Mesodermal cell (in vitro differentiated cells): ENCODE measurements at regions not wholly inside any gene's neighbourhood (a gene's known extent, or its start where the extent isn't known, plus 50 kb on each side); places are given as distances from the start of the nearest gene placed in this dataset.

Experiments
- H3K27ac ChIP-seq: 2 replicates; pipeline ENCODE4 v1.7.0; 2013; ENCODE audit warnings: mild to moderate bottlenecking, low read depth, low read length, moderate library complexity; ENCODE audit not compliant: severe bottlenecking
- H3K36me3 ChIP-seq: 2 replicates; pipeline ENCODE4 v1.7.1; 2013; ENCODE audit warnings: mild to moderate bottlenecking, low read length, moderate library complexity; ENCODE audit not compliant: control insufficient read depth, insufficient read depth
- H3K4me1 ChIP-seq: one replicate; pipeline ENCODE4 v1.7.1; 2013; ENCODE audit warnings: mild to moderate bottlenecking, low read length; ENCODE audit not compliant: insufficient read depth, control insufficient read depth, poor library complexity, severe bottlenecking
- H3K4me3 ChIP-seq: 2 replicates; pipeline ENCODE4 v1.7.0; 2013; ENCODE audit warnings: low read length, control low read depth, mild to moderate bottlenecking; ENCODE audit not compliant: insufficient read depth, poor library complexity, severe bottlenecking; ENCODE audit errors: extremely low read depth
- H3K9me3 ChIP-seq: 2 replicates; pipeline ENCODE4 v1.7.1; 2013; ENCODE audit warnings: mild to moderate bottlenecking, low read length, moderate library complexity; ENCODE audit not compliant: control insufficient read depth
- WGBS, 2 experiments: methylation state at CpG; one replicate each; pipeline ENCODE4 v1.1.5; 2013; ENCODE audit warnings: missing lambda C conversion rate in 2 of 2; ENCODE audit not compliant: insufficient coverage in 2 of 2; 5-methylcytosine and 5-hydroxymethylcytosine counted together

GRCh38 chr11:45036733-45037132, 86.0 kb upstream of the TP53I11 start:
- Histone ChIP-seq H3K27ac (no peak overlapping the region), H3K4me1 (no peaks in the 10 kb centered on the region), H3K9me3 (peaks cover 9% of the 10 kb centered on the region), H3K36me3 (no peaks in the 10 kb centered on the region), H3K4me3 (no peak overlapping the region)
- WGBS, 2 experiments = 80 to 91% methylated on average over 6 of the region's 6 CpGs

- no peaks in the 10 kb centered on the region for H3K36me3 ChIP-seq
- H3K4me3 ChIP-seq = no peak overlapping the region
- peaks cover 9% of the 10 kb centered on the region for H3K9me3 ChIP-seq
- H3K4me1 ChIP-seq = no peaks in the 10 kb centered on the region
- no peak overlapping the region for H3K27ac ChIP-seq
These were observed 86.8 kb upstream of the TP53I11 start for GRCh38 chr11:45037434-45038005.

GRCh38 chr11:45038923-45039322, 88.2 kb upstream of the TP53I11 start:
- Histone ChIP-seq H3K27ac (no peak overlapping the region), H3K36me3 (no peaks in the 10 kb centered on the region), H3K9me3 (peaks cover 9% of the 10 kb centered on the region), H3K4me1 (no peaks in the 10 kb centered on the region), H3K4me3 (no peak overlapping the region)
- 86 to 92% methylated on average over 1 of the region's 1 CpG for WGBS, 2 experiments

GRCh38 chr11:45041596-45041995, 90.9 kb upstream of the TP53I11 start:
- H3K36me3 ChIP-seq = no peaks in the 10 kb centered on the region
- H3K4me3 ChIP-seq = no peak overlapping the region
- no peak overlapping the region for H3K27ac ChIP-seq
- WGBS, 2 experiments = 80 to 85% methylated on average over 4 to 5 of the region's 7 CpGs
- H3K4me1 ChIP-seq = peaks cover 10% of the 10 kb centered on the region
- H3K9me3 ChIP-seq = peaks cover 9% of the 10 kb centered on the region

GRCh38 chr11:45042560-45042959, 91.9 kb upstream of the TP53I11 start:
- 89% methylated on average over 4 of the region's 4 CpGs for WGBS, 2 experiments
- Histone ChIP-seq H3K4me3 (no peak overlapping the region), H3K9me3 (peaks cover 9% of the 10 kb centered on the region), H3K27ac (no peak overlapping the region), H3K36me3 (no peaks in the 10 kb centered on the region), H3K4me1 (peaks cover 13% of the 10 kb centered on the region)

GRCh38 chr11:45043755-45044475, 93.2 kb upstream of the TP53I11 start:
- H3K27ac ChIP-seq = no peak overlapping the region
- H3K9me3 ChIP-seq = peaks cover 5% of the 10 kb centered on the region
- WGBS, 2 experiments = 86 to 98% methylated on average over 10 of the region's 12 CpGs
- H3K4me1 ChIP-seq = peaks cover 13% of the 10 kb centered on the region
- no peak overlapping the region for H3K4me3 ChIP-seq
- H3K36me3 ChIP-seq = no peaks in the 10 kb centered on the region

GRCh38 chr11:45045683-45046471, 95.2 kb upstream of the TP53I11 start:
- Histone ChIP-seq H3K4me3 (no peak overlapping the region), H3K36me3 (no peaks in the 10 kb centered on the region), H3K27ac (peak overlapping the region; percentile 68), H3K4me1 (peaks cover 16% of the 10 kb centered on the region), H3K9me3 (no peaks in the 10 kb centered on the region)
- 68 to 73% methylated on average over 8 to 10 of the region's 19 CpGs for WGBS, 2 experiments

GRCh38 chr11:45048313-45048841, 97.7 kb upstream of the TP53I11 start:
- WGBS, 2 experiments = 87 to 97% methylated on average over 4 to 6 of the region's 7 CpGs
- Histone ChIP-seq H3K36me3 (no peaks in the 10 kb centered on the region), H3K27ac (peak overlapping the region; percentile 13)

GRCh38 chr11:45048870-45049691, 97.4 kb upstream of the PRDM11 start:
- 89 to 91% methylated on average over 18 to 19 of the region's 22 CpGs for WGBS, 2 experiments
- H3K27ac ChIP-seq = peak overlapping the region; percentile 13
- no peak overlapping the region for H3K4me3 ChIP-seq
- peaks cover 16% of the 10 kb centered on the region for H3K4me1 ChIP-seq
- H3K9me3 ChIP-seq = no peaks in the 10 kb centered on the region
- H3K36me3 ChIP-seq = no peaks in the 10 kb centered on the region

More at GRCh38 chr11:45048313-45048841, 97.7 kb upstream of the TP53I11 start:
- Histone ChIP-seq H3K9me3 (no peaks in the 10 kb centered on the region), H3K4me3 (no peak overlapping the region), H3K4me1 (peaks cover 16% of the 10 kb centered on the region)

- H3K4me1 ChIP-seq = peaks cover 16% of the 10 kb centered on the region
- H3K9me3 ChIP-seq = no peaks in the 10 kb centered on the region
- 95 to 96% methylated on average over 5 to 7 of the region's 7 CpGs for whole genome bisulfite sequencing, 2 experiments
- no peak overlapping the region for H3K27ac ChIP-seq
- no peak overlapping the region for H3K4me3 ChIP-seq
- H3K36me3 ChIP-seq = no peaks in the 10 kb centered on the region
These were observed 96.3 kb upstream of the PRDM11 start for GRCh38 chr11:45050111-45050510.
